HAP-1 (cell line): ENCODE measurements at regions not wholly inside any gene's neighbourhood (a gene's known extent, or its start where the extent isn't known, plus 50 kb on each side); places are given as distances from the start of the nearest gene placed in this dataset.

Source experiments
- DNase-seq, 2 experiments: peaks; one replicate each; pipeline ENCODE4 v3.0.0-alpha.2; 2016 to 2020; ENCODE audit warnings: low spot score in 2 of 2
- H3K27me3 ChIP-seq: fragments of 250-450 bp; sonication (Bioruptor Pico); 2 replicates; pipeline ENCODE4 v1.5.1; 2020; ENCODE audit warnings: low read depth, mild to moderate bottlenecking, moderate library complexity
- H3K36me3 ChIP-seq: fragments of 250-450 bp; sonication (Bioruptor Pico); replicated peaks from 2 replicates; pipeline ENCODE4 v1.5.1; 2020; ENCODE audit warnings: mild to moderate bottlenecking
- H3K4me1 ChIP-seq: fragments of 250-450 bp; sonication (Bioruptor Pico); 2 replicates; pipeline ENCODE4 v1.5.1; 2020; ENCODE audit warnings: mild to moderate bottlenecking
- H3K4me3 ChIP-seq: fragments of 250-450 bp; sonication (Bioruptor Pico); 2 replicates; pipeline ENCODE4 v1.5.1; 2020; ENCODE audit warnings: mild to moderate bottlenecking, moderate library complexity
- H3K9me3 ChIP-seq: fragments of 250-450 bp; sonication (Bioruptor Pico); 2 replicates; pipeline ENCODE4 v1.5.1; 2020; ENCODE audit warnings: mild to moderate bottlenecking, moderate library complexity
- in situ Hi-C: fragments of 300-500 bp; cut with MboI; formaldehyde crosslinking; loops from 3 replicates; pipeline ENCODE4 v1.14.3; 2020; ENCODE audit warnings: low sequenced_read_pairs, inconsistent platforms, mixed read lengths

GRCh38 chr7:121561717-121562116, 165.6 kb upstream of the FAM3C start:
- DNase-seq = peak in 1 of 2 experiments; percentile 39
- no peak overlapping the region for H3K4me3 ChIP-seq
- H3K27me3 ChIP-seq = no peaks in the 10 kb centered on the region
- H3K36me3 ChIP-seq = no peaks in the 10 kb centered on the region
- no peaks in the 10 kb centered on the region for H3K9me3 ChIP-seq
- in situ Hi-C loops = loop anchor here (25.0 kb wide), 1 partner anchor 426 kb away; no protein-coding TSS in a partner anchor
- H3K4me1 ChIP-seq = no peaks in the 10 kb centered on the region

DNA sequence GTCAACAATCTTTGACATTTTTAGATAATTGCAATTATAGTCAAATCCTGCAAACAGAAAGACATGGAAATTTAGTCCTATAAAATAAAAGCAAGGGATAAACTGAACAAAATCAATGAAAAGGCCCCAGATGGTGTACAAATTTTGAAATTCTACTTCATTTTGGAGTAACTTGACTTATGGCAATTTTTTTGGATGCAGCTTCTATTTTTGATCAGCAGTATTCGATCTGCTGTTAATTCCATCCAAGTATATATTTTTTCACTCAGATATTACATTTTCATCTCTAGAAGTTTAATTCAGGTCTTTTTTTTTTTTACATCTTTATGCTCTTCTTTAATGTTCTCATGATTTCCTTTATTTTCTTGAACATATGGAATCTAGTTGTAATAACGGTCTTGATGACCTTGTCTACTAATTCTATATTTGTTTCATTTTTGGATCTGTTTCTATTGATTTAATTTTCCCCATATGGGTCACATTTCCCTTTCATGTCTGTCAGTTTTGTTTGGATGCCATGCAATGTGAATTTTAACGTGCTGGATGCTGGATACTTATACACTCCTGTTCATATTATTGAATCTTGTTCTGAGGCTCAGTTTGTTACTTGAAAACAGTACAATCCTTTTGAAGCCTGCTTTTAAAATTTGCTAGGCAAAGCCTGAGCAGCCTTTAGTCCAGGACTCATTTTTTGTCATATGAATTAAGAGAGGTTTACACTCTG, 164.3 kb upstream of the FAM3C start:
- H3K4me3 ChIP-seq = no peak overlapping the region
- DNase-seq = no peak
- H3K36me3 ChIP-seq = no peaks in the 10 kb centered on the region
- no peaks in the 10 kb centered on the region for H3K9me3 ChIP-seq
- no peaks in the 10 kb centered on the region for H3K4me1 ChIP-seq
- H3K27me3 ChIP-seq = no peaks in the 10 kb centered on the region
- in situ Hi-C loops = loop anchor here (25.0 kb wide), 1 partner anchor 427 kb away; no protein-coding TSS in a partner anchor

DNA sequence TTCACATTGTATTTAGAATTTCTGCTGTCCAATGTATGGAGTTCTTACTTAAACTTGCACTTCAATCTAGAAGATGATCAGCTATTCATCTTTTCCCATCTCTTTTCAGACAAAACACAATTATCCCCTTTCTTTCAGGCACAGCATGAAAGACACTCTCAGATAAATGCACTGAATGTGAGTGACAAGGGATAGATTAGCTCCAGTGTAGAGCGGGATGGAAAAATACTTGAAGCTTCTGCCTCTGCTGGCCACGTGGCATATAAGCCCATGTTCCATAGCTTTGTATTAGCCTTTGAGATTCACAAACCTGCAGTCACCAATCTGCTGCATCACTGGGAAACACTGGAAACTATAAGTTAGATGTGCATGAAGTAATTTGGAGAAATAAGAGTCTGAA, 162.2 kb upstream of the FAM3C start:
- in situ Hi-C loops = loop anchor here (10.0 to 25.0 kb wide), 2 partner anchors 193 to 429 kb away; no protein-coding TSS in a partner anchor
- H3K4me1 ChIP-seq = no peaks in the 10 kb centered on the region
- no peaks in the 10 kb centered on the region for H3K9me3 ChIP-seq
- peak; percentile 30 to 56 for DNase-seq
- no peaks in the 10 kb centered on the region for H3K27me3 ChIP-seq
- H3K36me3 ChIP-seq = no peaks in the 10 kb centered on the region
- no peak overlapping the region for H3K4me3 ChIP-seq

- H3K9me3 ChIP-seq = no peaks in the 10 kb centered on the region
- in situ Hi-C loops = loop anchor here (10.0 to 25.0 kb wide), 2 partner anchors 192 to 430 kb away; no protein-coding TSS in a partner anchor
- H3K4me1 ChIP-seq = no peaks in the 10 kb centered on the region
- H3K36me3 ChIP-seq = no peaks in the 10 kb centered on the region
- no peak overlapping the region for H3K4me3 ChIP-seq
- no peak for DNase-seq
- H3K27me3 ChIP-seq = no peaks in the 10 kb centered on the region
Measured at GRCh38 chr7:121557034-121557892, 161.2 kb upstream of the FAM3C start.

DNA sequence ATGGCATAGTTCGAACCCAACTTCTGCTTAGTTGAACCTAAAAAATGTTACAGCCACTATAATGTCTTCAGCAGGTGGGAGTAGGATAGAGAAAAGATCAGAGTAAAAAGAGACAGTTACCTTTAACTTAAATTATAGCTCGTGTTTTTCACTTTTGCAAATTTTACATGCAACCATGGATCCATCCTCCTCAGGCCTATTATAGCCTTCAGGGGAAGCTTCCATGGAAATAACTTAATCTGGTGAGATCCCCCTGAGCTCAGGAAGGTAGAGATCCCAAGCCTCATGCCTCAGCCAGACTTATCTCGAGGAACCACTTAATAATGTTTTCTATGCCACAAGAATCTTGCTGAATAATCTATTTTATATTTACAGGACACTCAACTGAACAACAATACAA, 159.4 kb upstream of the FAM3C start:
- H3K9me3 ChIP-seq = no peaks in the 10 kb centered on the region
- in situ Hi-C loops = loop anchor here (10.0 to 25.0 kb wide), 2 partner anchors 191 to 432 kb away; no protein-coding TSS in a partner anchor
- no peaks in the 10 kb centered on the region for H3K4me1 ChIP-seq
- DNase-seq = no peak
- no peaks in the 10 kb centered on the region for H3K27me3 ChIP-seq
- H3K36me3 ChIP-seq = no peaks in the 10 kb centered on the region
- H3K4me3 ChIP-seq = no peak overlapping the region

GRCh38 chr7:121547544-121548092, 151.5 kb upstream of the FAM3C start:
- no peaks in the 10 kb centered on the region for H3K27me3 ChIP-seq
- in situ Hi-C loops = no loop called here
- peak in 1 of 2 experiments; percentile 79 for DNase-seq

DNA sequence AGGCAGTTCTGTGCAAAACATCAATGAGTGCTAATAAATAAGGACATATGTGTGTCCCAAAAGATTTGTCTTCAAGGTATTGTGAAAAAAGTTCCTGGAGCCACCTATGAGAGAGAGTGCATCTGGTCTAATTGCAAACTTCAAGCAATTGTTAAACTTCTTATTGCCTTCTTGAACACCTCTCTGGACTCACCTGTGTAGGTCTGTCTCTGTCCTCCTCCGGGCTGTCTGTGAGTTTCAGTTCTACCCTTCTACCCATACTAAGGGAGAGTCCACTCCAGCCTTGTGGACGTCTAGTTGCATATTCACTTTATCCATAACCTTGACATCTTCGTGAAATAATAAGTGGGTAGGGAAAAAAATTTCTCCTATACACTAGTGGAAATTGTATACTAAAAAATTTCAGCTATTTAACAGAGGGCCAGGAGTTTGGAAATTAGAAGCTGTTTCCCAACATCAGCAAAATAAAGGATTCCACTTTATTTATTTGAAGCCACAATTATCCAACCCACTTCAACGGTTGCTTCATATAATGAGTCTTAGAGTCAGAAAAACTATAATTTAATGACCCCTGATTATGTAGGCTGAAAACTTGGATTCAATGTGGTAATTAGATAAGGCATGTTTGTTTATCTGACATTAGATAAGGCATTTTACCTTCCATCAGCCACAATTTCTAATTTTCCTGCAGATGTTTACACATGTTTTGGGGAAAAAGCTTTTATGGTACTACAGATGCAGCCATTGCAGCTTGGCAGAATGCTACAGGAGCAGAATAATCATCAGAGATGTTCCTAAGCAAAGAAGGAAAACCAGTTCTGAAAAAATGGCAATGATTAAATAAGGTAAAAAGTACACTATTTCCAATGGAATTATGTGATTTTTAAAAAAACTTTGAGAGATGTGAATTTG, 150.8 kb upstream of the FAM3C start:
- H3K4me1 ChIP-seq = no peaks in the 10 kb centered on the region
- in situ Hi-C loops = no loop called here
- H3K27me3 ChIP-seq = no peaks in the 10 kb centered on the region
- no peaks in the 10 kb centered on the region for H3K36me3 ChIP-seq
- no peaks in the 10 kb centered on the region for H3K9me3 ChIP-seq
- no peak overlapping the region for H3K4me3 ChIP-seq
- peak in 1 of 2 experiments; percentile 1 for DNase-seq

More at GRCh38 chr7:121547544-121548092, 151.5 kb upstream of the FAM3C start:
- no peaks in the 10 kb centered on the region for H3K4me1 ChIP-seq
- no peaks in the 10 kb centered on the region for H3K9me3 ChIP-seq
- no peaks in the 10 kb centered on the region for H3K36me3 ChIP-seq
- no peak overlapping the region for H3K4me3 ChIP-seq

GRCh38 chr7:121545418-121545817, 149.3 kb upstream of the FAM3C start:
- H3K9me3 ChIP-seq = no peaks in the 10 kb centered on the region
- no peaks in the 10 kb centered on the region for H3K36me3 ChIP-seq
- in situ Hi-C loops = no loop called here
- H3K4me3 ChIP-seq = no peak overlapping the region
- H3K4me1 ChIP-seq = no peaks in the 10 kb centered on the region
- DNase-seq = no peak
- no peaks in the 10 kb centered on the region for H3K27me3 ChIP-seq

GRCh38 chr7:121544726-121545125, 148.6 kb upstream of the FAM3C start:
- Histone ChIP-seq H3K4me3 (no peak overlapping the region), H3K4me1 (no peaks in the 10 kb centered on the region), H3K36me3 (no peaks in the 10 kb centered on the region), H3K27me3 (no peaks in the 10 kb centered on the region), H3K9me3 (no peaks in the 10 kb centered on the region)
- peak in 1 of 2 experiments; percentile 27 for DNase-seq
- in situ Hi-C loops = no loop called here

- H3K27me3 ChIP-seq = no peaks in the 10 kb centered on the region
- in situ Hi-C loops = no loop called here
- H3K4me1 ChIP-seq = no peaks in the 10 kb centered on the region
- H3K36me3 ChIP-seq = no peaks in the 10 kb centered on the region
- H3K4me3 ChIP-seq = no peak overlapping the region
- DNase-seq = no peak
- H3K9me3 ChIP-seq = no peaks in the 10 kb centered on the region
Measured at GRCh38 chr7:121544238-121544637, 148.1 kb upstream of the FAM3C start.

DNA sequence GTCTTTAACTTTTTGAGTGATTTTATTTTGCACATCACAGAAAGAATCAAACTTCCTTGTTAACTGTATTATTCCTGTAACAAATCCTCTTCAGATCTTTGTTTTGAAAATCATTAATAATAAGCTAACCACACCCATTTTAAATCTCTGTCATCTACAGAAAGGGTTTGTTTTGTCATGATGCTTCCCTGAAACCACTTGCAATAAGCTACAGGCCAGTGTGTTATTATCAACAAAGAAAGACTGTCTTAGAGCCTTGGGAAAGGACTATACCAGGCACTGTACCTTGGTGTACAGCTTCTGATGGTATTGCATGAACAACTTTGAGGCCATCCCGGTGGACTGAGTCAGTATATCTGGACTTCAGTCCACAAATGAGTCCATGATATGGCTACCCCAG, 145.3 kb upstream of the FAM3C start:
- no peaks in the 10 kb centered on the region for H3K9me3 ChIP-seq
- DNase-seq = no peak
- H3K4me3 ChIP-seq = no peak overlapping the region
- H3K27me3 ChIP-seq = no peaks in the 10 kb centered on the region
- H3K4me1 ChIP-seq = no peaks in the 10 kb centered on the region
- no peaks in the 10 kb centered on the region for H3K36me3 ChIP-seq
- in situ Hi-C loops = no loop called here

DNA sequence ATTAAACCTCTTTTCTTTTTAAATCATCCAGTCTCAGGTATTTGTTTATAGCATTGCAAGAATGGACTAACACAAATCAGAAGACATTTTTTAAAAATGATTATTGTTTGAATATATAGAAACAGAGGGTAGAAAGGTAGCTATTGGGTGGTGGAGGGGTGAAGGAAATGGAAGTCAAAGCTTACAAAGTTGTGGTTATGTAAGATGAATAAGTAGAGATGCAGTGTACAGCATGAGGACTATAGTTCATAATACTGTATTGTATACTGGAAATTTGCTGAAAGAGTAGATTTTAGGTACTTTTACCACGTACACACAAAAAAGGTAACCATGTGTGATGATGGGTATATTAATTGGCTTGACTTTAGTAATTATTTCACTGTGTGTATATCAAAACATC, 144.0 kb upstream of the FAM3C start:
- Histone ChIP-seq H3K36me3 (no peaks in the 10 kb centered on the region), H3K4me3 (no peak overlapping the region), H3K27me3 (no peaks in the 10 kb centered on the region), H3K4me1 (no peaks in the 10 kb centered on the region), H3K9me3 (no peaks in the 10 kb centered on the region)
- no peak for DNase-seq
- in situ Hi-C loops = no loop called here

- no peaks in the 10 kb centered on the region for H3K36me3 ChIP-seq
- H3K4me3 ChIP-seq = no peak overlapping the region
- no peak for DNase-seq
- no peaks in the 10 kb centered on the region for H3K4me1 ChIP-seq
- H3K27me3 ChIP-seq = no peaks in the 10 kb centered on the region
- no peaks in the 10 kb centered on the region for H3K9me3 ChIP-seq
- in situ Hi-C loops = no loop called here
Measured at GRCh38 chr7:121537031-121537430, 140.9 kb upstream of the FAM3C start.
